ENCODE measurements at regions not wholly inside any gene's neighbourhood (a gene's known extent, or its start where the extent isn't known, plus 50 kb on each side); places are given as distances from the start of the nearest gene placed in this dataset.

DNA sequence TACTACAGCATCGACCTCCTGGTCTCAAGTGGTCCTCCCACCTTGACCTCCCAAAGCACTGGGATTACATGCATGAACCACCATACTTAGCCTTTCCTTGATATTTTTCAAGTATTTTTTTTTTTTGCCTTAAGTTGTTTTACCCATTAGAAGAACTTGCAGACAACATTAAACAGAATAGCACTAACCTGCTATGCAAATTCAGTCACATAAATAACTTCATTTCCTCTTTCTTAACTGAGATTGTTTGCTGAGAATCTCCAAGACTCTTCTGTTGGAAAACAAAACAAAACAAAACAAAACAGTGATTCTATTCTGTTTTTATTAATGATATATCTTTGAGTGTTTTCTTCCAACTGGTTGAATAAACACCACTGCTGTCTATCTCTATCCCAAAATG is 115.9 kb upstream of the IFNG-AS1 start:
- no peak for FAIRE-seq

DNA sequence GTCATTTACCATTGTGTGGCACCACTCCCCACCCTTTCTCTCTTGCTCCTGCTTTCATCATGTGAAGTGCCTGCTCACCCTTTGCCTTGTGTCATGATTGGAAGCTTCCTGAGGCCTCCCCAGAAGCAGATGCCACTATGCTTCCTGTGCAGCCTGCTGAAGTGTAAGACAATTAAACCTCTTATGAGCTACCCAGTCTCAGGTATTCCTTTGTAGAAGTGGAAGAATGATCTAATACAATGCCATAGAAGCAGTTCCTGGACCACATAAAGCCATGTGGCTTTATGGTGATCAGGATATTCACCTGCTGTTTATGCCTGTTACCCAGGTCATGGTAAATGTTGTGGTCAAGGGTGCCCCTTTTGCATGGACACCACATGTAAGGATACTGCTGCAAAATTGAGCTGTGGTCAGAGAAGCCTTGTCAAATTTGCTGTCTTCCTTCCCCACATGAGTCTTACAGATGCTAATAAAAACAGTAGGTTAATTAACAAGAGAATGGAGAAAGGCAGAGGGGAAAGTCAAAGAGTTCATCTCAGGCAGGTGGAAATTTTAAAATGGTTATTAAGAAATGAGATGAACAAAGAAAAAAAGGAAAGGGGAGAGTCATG is 112.8 kb upstream of the IFNG-AS1 start:
- H3K4me3 ChIP-seq (ENCODE audit: low read depth, low read length), result no peak overlapping the region
- FAIRE-seq (no peak), DNase-seq (ENCODE audit: low read depth) (no peak)
- H3K36me3 ChIP-seq (ENCODE audit: control insufficient read depth, insufficient read depth, low read length), result no peaks in the 10 kb centered on the region
- H3K27me3 ChIP-seq (ENCODE audit: control insufficient read depth, insufficient read depth, low read length), result no peaks in the 10 kb centered on the region
- TF ChIP-seq, protein P1, sequence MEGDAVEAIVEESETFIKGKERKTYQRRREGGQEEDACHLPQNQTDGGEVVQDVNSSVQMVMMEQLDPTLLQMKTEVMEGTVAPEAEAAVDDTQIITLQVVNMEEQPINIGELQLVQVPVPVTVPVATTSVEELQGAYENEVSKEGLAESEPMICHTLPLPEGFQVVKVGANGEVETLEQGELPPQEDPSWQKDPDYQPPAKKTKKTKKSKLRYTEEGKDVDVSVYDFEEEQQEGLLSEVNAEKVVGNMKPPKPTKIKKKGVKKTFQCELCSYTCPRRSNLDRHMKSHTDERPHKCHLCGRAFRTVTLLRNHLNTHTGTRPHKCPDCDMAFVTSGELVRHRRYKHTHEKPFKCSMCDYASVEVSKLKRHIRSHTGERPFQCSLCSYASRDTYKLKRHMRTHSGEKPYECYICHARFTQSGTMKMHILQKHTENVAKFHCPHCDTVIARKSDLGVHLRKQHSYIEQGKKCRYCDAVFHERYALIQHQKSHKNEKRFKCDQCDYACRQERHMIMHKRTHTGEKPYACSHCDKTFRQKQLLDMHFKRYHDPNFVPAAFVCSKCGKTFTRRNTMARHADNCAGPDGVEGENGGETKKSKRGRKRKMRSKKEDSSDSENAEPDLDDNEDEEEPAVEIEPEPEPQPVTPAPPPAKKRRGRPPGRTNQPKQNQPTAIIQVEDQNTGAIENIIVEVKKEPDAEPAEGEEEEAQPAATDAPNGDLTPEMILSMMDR (IDR thresholded peaks at IDR 0.05; ENCODE audit: insufficient read depth, low read length, severe bottlenecking), result no peak

More for the DNA sequence above, 115.9 kb upstream of the IFNG-AS1 start:
- TF ChIP-seq, protein P1 (IDR thresholded peaks at IDR 0.05; ENCODE audit: insufficient read depth, low read length, severe bottlenecking), result no peak
- DNase-seq (ENCODE audit: low read depth), result no peak
- no peaks in the 10 kb centered on the region for H3K27me3 ChIP-seq (ENCODE audit: control insufficient read depth, insufficient read depth, low read length)
- H3K4me3 ChIP-seq (ENCODE audit: low read depth, low read length), result no peak overlapping the region
- H3K36me3 ChIP-seq (ENCODE audit: control insufficient read depth, insufficient read depth, low read length), result no peaks in the 10 kb centered on the region

DNA sequence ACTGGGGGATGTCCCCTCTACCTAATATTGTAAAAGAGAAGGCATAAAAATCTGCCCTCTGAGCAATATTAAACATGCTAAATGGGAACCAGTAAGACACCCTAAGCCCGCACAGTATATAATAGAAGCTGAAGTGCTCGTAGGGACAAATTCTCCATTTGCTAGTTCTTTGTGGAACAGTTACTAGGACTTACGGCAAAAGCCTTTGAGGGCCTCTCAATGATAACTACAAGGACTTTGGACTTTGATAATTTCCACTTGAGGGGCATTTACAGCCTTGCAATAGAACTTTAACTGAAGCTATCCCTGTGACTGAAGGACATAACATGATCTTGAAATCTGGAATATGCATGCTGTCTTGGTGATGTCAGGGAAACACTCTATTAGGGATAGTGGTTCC is 111.5 kb upstream of the IFNG-AS1 start:
- TF ChIP-seq, protein P1 (IDR thresholded peaks at IDR 0.05; ENCODE audit: insufficient read depth, low read length, severe bottlenecking), result no peak
- DNase-seq (ENCODE audit: low read depth), result no peak
- no peak overlapping the region for H3K4me3 ChIP-seq (ENCODE audit: low read depth, low read length)
- no peak for FAIRE-seq
- H3K27me3 ChIP-seq (ENCODE audit: control insufficient read depth, insufficient read depth, low read length), result no peaks in the 10 kb centered on the region
- H3K36me3 ChIP-seq (ENCODE audit: control insufficient read depth, insufficient read depth, low read length), result no peaks in the 10 kb centered on the region

DNA sequence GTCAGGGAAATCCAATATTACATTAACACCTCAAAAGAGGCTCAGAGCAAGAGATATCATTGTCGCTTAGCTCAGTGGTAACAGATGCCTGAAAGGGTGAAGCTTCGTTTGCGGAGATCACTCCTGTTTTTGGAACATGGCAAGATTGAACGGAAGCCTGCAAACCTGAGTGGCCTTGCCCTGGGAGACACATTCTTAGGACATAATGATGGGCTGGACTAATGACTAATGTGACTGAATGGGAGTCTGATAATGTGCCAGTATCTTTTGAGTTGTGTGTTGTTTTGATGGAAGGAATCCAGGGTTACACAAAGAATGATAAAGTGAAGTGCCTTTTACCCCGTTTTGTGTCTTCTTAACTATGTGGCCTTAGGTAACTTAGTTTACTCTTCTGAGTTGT is 109.3 kb upstream of the IFNG-AS1 start:
- FAIRE-seq, result no peak
- Histone ChIP-seq H3K27me3 (ENCODE audit: control insufficient read depth, insufficient read depth, low read length) (peaks cover 2% of the 10 kb centered on the region), H3K4me3 (ENCODE audit: low read depth, low read length) (no peak overlapping the region), H3K36me3 (ENCODE audit: control insufficient read depth, insufficient read depth, low read length) (no peaks in the 10 kb centered on the region)
- TF ChIP-seq, protein P1 (IDR thresholded peaks at IDR 0.05; ENCODE audit: insufficient read depth, low read length, severe bottlenecking), result no peak
- no peak for DNase-seq (ENCODE audit: low read depth)

DNA sequence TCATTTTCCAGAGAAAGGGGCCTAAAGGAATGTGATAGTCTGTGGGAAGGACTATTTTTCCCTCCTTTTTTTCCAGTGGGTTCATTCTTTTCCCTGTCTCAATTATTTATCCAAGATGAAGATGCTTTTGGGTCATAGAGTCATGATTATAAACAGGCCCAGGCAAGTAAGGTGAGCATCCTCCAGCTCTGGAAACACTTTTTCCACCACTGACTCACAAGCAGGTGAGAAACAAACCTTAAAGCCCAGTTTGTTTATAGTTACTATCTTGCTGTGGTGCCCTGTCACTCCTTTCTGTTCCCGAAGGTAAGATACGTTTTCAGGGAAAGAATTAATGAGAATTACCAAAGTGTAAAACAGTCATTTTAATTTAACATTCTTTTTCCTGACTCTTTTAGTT is 107.7 kb upstream of the IFNG-AS1 start:
- FAIRE-seq, result no peak
- Histone ChIP-seq H3K4me3 (ENCODE audit: low read depth, low read length) (no peak overlapping the region), H3K36me3 (ENCODE audit: control insufficient read depth, insufficient read depth, low read length) (no peaks in the 10 kb centered on the region), H3K27me3 (ENCODE audit: control insufficient read depth, insufficient read depth, low read length) (peaks cover 2% of the 10 kb centered on the region)
- TF ChIP-seq, protein P1 (IDR thresholded peaks at IDR 0.05; ENCODE audit: insufficient read depth, low read length, severe bottlenecking), result no peak
- peak; percentile 73 for DNase-seq (ENCODE audit: low read depth)

DNA sequence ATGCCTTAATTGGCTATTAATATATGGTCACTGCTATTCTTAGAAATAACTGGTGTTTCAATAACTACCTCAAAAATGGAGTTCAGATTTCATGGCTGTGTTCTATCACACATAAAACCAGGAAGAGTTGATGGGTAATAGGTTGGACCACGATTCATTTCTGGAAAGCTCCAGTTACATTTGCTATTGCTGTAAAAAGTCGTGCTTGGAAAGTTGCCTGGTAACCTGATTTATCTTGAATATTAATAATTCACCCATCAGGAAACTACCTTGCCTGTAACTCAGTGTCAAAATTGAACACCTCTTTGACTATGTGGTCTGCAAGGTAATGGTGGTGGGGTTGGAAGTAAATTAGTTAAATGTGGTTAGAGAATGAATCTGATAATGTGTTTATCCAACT is 104.7 kb upstream of the IFNG-AS1 start:
- no peak for FAIRE-seq
- no peak overlapping the region for H3K4me3 ChIP-seq (ENCODE audit: low read depth, low read length)
- DNase-seq (ENCODE audit: low read depth), result no peak
- no peaks in the 10 kb centered on the region for H3K36me3 ChIP-seq (ENCODE audit: control insufficient read depth, insufficient read depth, low read length)
- TF ChIP-seq, protein P1 (IDR thresholded peaks at IDR 0.05; ENCODE audit: insufficient read depth, low read length, severe bottlenecking), result no peak
- peaks cover 2% of the 10 kb centered on the region for H3K27me3 ChIP-seq (ENCODE audit: control insufficient read depth, insufficient read depth, low read length)
